A549 (cell line): ENCODE measurements at regions not wholly inside any gene's neighbourhood (a gene's known extent, or its start where the extent isn't known, plus 50 kb on each side); places are given as distances from the start of the nearest gene placed in this dataset.

Experiments used
- CTCF ChIP-seq: fragments of >200 bp; sonication (Bioruptor Twin); formaldehyde crosslinking; IDR thresholded peaks from 3 replicates; pipeline ENCODE4 v1.5.1; 2016
- EP300 ChIP-seq, 2 experiments: fragments of >200 bp; sonication (Bioruptor Twin); formaldehyde crosslinking; IDR thresholded peaks; 2 replicates in 1 of 2; 3 replicates in 1 of 2; pipeline ENCODE4 v1.6.1; 2016 to 2017
- HDAC2 ChIP-seq: fragments of 200-600 bp; sonication (generic); IDR thresholded peaks from 2 replicates; pipeline ENCODE4 v1.6.1; 2016
- JUN ChIP-seq, 2 experiments: fragments of >200 bp; sonication (Bioruptor Twin); formaldehyde crosslinking; IDR thresholded peaks; 2 replicates in 1 of 2; 3 replicates in 1 of 2; pipeline ENCODE4 v1.6.1; 2016 to 2017
- MAZ ChIP-seq: fragments of 150-350 bp; IDR thresholded peaks from 2 replicates; pipeline ENCODE4 v1.6.1; 2014; ENCODE audit warnings: antibody characterized with exemption, low read depth, low read length, borderline replicate concordance
- NPAS2 ChIP-seq: fragments of 250-450 bp; sonication (Bioruptor Pico); IDR thresholded peaks from 2 replicates; pipeline ENCODE4 v1.8.0; 2022; ENCODE audit warnings: mild to moderate bottlenecking, moderate library complexity, borderline replicate concordance
- POLR2A ChIP-seq: IDR thresholded peaks from 2 replicates; pipeline ENCODE4 v1.6.1; 2012; ENCODE audit warnings: mild to moderate bottlenecking, low read length
- RCOR1 ChIP-seq: fragments of 150-350 bp; IDR thresholded peaks from 2 replicates; pipeline ENCODE4 v1.6.1; 2014; ENCODE audit warnings: antibody characterized with exemption, low read length, low read depth
- TP53 ChIP-seq: fragments of 250-450 bp; sonication (Bioruptor Pico); IDR thresholded peaks from 2 replicates; pipeline ENCODE4 v1.5.0; 2021; ENCODE audit warnings: mild to moderate bottlenecking, moderate library complexity
- ZSCAN20 ChIP-seq: fragments of 250-450 bp; sonication (Bioruptor Pico); IDR thresholded peaks from 2 replicates; pipeline ENCODE4 v1.8.0; 2022; ENCODE audit warnings: mild to moderate bottlenecking, moderate library complexity

- TF ChIP-seq JUN (IDR thresholded peaks at IDR 0.05) (no peak), MAZ (no peak), POLR2A (no peak), ZSCAN20 (CRISPR knock-in tag) (no peak), CTCF (no peak), HDAC2 (no peak), EP300 (IDR thresholded peaks at IDR 0.05) (no peak), NPAS2 (CRISPR knock-in tag) (no peak), TP53 (CRISPR knock-in tag) (no peak), RCOR1 (no peak)
These were observed 458.0 kb upstream of the WWC1 start for GRCh38 chr5:167833456-167833855.
